ENCODE measurements at regions not wholly inside any gene's neighbourhood (a gene's known extent, or its start where the extent isn't known, plus 50 kb on each side); places are given as distances from the start of the nearest gene placed in this dataset.
"Not testable (repeated sequence)": the region's sequence is repeated elsewhere in the genome, so short reads cannot be mapped to it uniquely, and the experiment has no call there.

DNA sequence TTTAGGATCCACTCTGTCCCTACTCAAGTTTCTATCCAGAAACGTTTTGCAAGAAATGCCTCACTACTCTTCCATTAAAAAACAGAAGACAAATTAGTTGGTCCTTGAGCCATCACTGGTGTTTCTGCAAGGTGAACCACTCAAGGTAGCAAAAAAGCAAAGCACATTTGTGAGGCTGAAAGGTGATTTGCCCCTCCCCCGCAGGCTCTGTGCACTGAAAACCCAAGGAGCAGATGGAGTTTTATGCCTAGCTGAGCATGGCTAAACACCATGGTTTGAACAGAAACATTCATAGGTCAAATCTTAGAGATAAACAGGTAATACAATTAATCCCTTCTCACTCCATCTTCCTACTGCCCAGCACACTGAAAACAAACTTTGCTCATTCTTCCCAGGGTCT is 538.2 kb upstream of the CDH5 start:
- DNase-seq = no peak

DNA sequence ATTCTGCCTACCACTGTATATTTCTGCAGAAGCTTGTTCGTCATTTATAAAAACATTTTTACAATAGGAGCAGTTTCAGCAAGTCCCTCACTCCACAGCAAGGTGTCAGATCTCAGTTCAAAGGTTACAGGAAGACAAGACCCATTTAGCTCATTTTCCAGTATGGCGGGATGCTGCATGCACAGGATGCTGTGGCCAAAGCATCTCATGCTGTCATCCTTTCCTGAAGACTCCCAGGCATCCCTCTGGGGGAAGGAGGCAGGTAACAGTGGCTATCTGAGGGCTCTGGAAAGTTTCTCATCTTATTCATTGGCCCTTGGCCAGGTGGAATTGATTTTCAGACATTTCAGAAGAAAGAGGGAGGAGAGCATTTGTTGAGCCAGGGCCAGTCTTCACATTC is 539.3 kb upstream of the CDH5 start:
- no peak for DNase-seq

DNA sequence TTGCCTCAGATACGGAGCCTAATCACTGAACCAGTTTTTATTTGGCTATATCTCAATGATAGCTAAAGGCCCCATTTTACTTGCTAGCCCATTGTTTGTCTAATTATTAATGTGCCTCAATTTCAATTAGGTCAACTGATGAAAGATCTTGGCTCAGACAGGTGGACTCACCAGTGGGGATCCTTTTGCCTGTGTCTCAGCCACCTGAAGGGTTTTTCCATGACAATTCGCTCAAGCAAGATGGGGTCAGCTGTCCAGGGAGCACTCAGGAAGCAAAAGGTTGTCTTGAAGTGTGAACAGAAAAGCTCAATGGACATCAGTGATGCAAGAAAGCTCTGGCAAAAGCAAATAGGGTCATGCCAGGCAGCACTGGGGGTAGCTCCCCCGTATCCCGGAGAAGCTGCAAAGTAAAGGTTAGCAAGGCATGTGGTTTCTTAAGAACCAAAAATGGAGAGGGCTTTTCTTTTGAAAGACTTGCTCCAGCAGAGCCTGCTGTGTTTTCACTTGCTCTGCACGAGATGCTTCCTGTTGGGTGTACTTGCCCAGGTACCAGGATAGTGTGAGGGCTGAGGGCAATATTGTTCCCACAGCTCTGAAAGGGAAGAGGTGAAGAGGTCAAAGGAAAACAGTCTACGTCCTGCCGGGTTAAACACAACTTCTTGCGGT is 541.2 kb upstream of the CDH5 start:
- DNase-seq = no peak

DNA sequence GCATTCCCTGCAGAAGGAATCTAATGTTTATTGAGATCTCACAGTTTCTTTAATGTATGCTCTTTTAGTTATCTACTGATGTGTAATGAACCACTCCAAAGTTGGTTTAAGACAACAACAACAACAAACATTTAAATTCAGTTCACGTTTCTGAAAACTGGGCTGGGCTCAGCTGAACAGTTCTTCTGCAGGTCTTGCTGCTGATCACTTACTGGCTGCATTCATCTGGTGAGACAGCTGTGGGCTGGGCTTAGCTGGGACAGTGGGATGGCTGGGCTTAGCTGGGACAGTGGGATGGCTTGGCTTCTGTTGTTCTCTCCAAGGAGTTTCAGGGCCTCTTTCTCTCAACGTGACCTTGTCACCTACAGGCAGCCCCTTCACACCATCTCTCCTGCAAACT is 544.3 kb upstream of the CDH5 start:
- no peak for DNase-seq

DNA sequence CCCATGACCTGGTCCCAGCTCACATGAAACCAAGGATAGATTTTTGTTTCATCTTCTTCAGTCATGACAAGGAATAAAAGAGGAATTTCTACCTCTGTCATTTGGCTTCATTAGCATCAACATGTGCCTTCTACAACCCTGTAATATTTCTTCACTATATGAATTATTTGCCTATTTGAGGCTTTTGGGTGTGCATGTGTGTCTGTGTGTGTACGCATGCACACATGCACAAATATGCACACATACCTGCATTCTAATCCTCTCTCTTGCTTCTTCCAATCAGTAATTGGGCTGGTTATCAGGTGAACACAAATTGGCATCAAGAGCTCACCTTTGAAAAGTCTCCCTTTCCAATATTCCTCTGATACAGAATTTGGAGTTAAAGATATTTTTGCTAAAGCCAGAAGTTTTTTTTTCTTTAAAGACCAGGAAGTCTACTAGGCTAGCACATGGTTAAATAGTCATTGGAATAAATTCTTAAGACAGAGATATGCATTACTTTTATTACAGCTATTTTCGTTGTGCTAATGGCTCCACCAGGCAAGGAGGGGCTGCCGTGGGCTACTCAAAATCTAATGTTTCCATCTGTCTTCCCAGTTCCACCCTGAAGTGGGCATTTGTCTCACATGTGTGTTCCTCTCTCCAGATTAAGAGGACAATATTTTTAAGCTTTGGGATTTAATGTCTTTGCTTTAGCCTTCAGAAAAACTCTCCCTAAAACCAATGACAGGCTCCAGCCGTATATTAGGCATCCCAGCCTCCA is 547.2 kb upstream of the CDH5 start:
- DNase-seq = no peak

DNA sequence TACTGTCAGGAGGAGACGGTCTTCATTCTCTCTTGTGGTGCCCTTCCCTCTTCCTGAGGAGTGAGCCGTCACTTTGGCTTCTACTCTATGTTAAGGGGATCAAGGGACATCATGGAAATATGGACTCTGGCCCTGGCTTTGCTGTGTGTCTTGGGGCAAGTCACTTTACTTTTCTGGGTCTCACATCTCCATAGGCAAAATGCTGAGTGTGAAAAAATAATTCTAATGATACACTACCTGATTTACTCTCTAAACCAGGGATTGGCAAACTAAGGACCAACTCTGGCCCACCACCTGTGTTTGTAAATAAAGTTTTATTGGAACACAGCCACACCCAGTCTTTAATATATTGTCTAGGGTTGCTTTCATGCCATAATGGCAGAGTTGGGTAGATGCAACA is 548.7 kb upstream of the CDH5 start:
- no peak for DNase-seq

DNA sequence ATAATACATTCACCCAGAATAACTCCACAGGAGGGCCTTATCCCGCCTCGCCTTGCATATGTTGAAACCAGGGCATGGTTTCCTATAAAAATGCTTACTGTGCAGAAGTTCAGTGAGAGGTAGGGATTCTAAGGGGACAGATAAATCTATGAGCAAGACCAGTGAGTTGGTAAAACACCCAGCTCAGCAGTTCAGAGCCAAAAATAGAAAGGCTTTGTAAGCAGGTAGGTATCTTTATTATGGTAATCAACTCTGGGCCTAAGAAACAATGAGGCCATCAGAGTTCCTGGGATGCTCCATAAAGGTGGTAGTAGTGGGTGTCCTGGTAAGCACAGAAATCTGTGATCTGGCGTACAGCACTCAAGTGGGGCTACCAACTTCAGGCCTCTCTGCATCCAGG is 549.4 kb upstream of the CDH5 start:
- no peak for DNase-seq

DNA sequence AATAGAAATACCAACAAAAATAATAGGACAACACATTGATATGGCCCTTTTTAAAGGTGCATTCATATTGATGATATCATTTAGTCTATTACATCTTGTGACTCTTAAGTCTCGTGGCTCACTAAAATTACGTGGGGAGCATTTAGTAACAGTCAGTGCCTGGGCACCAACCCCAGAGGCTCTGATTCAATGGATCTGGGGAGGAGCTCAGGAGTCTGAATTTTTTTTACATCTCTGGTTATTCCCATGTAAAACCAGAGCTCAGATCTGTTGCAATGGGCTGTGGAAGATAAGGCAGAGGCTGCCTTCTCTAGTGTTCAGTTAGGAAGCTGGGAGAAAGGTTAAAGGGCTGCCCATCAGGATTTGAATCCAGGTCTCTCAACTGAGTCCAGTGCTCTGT is 549.9 kb upstream of the CDH5 start:
- DNase-seq = no peak

DNA sequence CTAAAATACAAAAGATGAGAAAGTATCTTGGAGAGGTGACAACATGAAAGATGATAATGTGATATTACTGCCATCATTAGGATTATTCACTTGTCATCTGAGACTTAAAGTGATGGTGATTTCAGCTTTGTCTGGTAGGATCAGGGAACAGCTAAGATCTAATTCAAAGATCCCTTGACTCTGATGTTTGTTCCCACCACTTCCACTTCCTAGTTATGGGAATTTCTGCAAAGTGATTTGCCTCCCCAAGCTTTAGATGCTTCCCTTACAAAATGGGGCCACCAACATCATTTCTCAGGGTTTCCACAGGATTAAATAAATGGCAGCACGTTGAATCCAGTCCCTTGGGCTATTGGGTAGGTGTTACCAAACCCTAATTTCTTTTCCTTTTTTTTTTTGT is 550.8 kb upstream of the CDH5 start:
- DNase-seq = no peak

DNA sequence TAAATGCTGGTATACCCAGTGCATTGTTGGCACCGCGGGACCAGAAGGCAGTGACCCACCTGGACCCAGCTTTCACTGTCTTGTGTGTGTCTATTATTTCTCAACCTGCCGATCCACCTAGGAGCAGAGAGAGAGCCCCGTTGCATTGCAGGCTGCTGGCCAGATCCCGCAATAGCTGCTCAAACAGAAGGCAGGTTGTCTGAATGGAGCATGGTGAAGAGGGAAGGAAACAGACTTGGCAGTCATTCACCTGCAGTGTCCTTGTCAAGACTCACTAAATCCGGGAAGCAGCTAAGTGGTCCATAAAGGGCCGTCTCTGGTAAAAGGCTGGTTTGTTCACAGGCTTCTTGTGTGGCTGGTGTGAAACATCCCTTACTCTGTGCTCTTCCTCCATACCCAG is 552.6 kb upstream of the CDH5 start:
- DNase-seq = not testable (repeated sequence)

DNA sequence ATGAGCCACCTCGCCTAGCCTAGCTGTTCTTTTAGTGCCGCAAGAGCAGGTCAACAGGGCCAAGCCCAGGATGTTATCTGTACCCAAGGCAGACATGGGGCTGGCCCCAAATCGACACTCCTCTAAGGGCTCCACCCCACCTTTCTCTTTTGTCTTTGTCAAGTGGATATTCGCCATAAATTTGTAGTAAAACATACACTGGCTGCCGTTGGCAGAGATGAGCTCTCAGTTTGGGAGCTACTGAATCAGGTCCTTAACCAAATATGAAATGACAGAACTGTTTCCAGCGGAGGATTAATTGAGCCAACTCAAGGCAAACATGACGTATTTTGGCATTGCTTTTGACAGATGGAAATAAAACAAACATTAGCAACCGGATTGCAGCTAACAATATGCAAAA is 556.9 kb upstream of the CDH5 start:
- DNase-seq = no peak

DNA sequence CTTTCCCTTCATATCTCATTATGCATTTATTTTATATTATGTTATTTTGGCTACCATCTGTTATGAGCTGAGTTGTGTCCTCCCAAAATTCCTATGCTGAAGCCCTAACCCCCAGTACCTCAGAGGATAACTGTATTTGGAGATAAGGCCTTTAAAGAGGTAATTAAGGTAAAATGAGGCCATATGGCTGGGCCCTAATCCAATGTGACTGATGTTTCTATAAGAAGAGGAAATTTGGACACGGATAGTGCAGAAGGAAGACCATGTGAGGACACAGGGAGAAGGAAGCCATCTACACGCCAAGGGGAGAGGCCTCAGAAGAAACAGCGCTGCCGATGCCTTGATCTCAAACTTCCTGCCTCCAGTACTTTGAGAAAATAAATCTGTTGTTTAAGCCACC is 557.7 kb upstream of the CDH5 start:
- no peak for DNase-seq

DNA sequence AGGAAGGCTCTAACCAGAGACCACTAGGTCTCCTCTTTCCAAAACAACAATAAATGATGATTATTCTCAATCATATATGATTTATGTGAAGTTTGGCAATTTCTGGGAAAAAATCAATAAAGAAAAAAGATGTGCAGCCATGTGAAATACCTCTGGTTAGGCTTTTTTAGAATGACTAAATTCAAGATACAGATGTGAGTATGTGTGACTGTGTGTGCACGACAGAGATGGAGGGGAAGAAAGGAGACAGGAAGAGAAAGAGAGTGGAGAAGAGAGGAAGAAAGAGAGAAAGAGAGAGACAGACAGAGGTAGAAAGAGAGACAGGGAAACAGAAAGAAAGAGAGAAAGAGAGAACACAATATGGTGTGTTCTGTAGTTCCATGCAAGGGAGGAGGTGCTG is 558.6 kb upstream of the CDH5 start:
- DNase-seq = no peak

DNA sequence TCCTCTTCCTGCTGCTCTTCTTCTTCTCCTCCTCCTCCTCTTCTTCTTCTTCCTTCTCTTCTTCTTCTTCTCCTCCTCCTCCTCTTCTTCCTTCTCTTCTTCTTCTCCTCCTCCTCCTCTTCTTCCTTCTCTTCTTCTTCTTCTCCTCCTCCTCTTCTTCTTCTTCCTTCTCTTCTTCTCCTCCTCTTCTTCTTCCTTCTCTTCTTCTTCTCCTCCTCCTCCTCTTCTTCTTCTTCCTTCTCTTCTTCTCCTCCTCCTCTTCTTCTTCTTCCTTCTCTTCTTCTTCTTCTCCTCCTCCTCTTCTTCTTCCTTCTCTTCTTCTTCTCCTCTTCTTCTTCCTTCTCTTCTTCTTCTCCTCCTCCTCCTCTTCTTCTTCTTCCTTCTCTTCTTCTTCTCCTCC is 560.8 kb upstream of the CDH5 start:
- DNase-seq = not testable (repeated sequence)

DNA sequence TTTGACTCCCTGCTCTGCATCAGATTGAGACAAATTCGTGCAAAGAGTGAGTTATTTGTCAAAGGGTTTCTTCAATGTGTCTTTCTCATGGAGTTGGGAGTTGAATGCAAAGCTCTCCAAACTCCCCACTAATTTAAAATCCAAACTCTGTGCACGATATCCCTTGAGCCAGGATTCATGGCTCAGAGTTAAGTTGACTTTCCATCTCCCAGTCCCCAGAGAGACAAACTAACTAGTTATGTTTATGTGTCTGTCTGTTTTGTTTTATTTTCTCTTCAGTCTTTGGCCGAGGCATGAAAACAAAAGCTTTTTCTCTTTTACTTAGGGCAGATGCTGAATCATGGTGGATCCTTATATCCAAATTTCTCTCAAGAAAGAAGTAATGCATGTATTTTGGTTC is 570.0 kb upstream of the CDH5 start:
- DNase-seq = no peak

DNA sequence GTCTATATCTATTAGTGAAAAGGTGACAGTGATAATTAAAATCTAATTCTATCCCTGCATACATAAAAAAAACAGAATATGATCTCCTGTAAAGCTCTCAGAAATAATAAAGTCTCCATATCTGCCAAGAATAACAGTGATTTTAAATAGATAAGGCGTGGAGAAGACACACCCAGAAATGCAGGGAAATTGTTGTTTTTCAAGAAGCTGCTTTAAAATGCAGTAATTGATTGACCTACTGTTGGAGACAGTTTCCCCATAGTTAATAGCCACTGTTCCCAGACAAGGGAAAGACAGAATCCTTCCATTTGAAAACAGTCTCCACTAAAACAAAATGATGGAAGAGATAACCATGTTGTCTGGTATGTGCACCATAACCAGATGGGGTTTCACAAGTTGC is 571.5 kb upstream of the CDH5 start:
- DNase-seq = no peak

DNA sequence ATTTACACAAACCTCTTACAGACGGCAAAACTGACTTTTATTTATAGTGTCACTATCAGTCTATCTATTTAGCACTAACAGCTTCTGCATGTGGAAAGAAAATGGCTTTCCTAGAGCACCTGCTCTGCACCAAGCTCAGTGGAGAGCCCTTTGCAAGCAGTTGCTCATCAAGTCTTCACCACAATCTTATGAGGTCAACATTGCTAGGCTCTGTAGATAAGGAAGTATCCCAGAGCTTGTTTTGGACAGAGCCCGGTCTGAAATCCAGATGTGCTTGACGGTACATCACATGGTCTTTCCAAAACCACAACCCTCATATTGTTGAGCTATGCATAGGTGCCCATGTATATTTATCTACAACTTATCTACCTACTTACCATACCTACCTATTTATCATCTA is 572.7 kb upstream of the CDH5 start:
- no peak for DNase-seq

DNA sequence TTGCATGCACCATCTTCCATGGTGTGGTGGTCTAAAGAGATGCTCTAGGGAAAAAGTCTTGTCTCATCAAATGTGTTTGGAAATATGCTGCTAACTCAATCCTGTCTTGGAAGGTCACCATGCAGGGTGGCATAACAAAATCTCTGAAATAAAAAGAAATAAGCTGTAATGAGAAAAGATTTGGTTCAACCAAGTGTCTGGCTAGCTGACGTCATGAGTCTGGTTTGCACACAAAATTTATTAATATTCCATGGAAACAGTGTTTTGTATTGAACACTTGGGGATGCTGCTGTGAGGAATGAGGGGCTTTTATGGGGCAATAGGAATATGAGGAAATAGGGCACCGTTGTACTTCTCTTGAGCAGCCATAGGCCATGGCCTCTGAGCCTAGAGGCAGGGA is 575.7 kb upstream of the CDH5 start:
- DNase-seq = no peak

DNA sequence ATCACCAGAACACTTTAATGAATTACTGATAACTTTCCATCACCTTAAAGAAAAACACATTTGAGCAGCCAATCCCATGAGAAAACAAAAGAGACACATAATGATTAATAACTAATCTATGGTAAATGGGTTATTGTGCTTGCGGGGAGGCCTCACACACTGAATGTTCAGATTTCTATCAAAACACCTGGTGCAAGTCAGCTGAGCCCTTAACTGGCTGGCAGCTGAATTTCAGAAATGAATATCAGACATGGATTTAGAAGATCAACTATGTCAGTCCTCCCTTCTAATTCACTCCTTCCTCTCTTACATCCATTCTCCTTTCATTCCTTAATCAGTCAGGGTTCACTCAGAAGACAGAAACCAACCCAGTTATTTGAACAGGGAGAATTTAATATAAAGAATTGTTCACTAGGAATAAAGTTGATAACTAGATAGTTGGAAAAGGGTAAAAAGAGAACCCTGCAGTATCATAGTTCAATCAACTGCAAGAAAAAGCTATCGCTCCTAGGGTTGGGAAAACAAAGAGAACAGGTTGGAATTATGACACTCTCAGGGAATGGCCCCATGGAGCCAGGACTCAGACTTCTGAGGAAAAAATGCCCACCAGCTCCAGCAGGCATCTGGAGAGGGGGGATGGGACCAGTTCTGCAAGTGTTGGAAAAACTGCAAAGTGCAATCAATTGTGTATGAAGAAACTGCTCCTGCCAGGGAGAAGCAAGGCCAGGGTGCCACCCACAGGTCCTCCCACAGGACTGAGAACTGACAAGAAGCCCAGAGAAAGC is 577.1 kb upstream of the CDH5 start:
- DNase-seq = no peak

DNA sequence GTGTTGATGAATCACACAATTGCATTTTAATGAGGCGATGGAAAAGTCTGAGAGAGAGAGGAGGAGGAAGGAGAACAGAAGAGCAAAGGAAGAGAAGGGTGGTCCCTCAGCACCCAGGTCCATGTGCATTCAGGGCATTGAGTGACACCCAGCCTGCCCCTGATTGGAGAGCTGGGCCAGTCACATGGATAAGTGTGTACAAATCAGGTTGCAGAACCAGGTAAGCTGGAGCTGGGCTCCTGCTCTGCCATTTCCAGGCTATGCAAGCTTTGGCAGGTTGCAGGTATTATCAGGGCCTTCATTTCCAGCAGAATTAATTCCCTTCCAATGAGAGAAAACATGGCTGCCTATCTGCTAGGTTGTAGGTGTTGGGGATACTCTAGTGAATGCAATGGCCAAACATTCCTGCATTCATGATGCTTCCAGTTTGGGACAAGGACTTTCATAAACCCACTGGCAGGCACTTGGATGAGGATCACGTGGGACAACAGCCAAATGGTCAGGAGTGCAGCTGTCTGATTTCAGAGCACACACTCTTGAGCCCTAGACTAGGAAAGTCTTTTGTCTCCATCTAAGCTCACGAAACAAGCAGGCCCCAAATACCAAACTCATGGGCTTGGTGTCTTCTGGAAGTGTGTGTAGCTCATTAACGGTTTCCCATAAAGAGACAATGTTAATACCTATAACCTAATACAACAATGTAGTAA is 577.9 kb upstream of the CDH5 start:
- no peak for DNase-seq

DNA sequence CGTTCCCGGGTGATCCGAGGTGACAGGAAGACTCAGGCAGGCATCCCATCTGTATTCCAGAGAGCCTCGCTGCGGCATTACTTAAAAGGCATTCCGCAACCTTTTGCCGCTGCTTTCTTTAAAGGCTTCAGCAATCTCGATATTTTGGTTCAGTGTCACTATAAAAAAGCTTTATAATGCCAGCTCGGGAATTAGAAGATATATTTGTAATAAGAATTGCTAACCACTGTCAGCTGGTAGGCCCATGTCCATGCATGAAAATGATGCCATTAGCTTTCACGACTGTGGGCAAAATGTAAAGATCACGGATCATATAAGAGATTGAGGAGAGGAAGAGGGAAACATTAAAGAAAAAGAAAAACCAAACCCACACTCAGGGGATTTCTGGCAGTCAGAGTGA is 578.6 kb upstream of the CDH5 start:
- DNase-seq = no peak

DNA sequence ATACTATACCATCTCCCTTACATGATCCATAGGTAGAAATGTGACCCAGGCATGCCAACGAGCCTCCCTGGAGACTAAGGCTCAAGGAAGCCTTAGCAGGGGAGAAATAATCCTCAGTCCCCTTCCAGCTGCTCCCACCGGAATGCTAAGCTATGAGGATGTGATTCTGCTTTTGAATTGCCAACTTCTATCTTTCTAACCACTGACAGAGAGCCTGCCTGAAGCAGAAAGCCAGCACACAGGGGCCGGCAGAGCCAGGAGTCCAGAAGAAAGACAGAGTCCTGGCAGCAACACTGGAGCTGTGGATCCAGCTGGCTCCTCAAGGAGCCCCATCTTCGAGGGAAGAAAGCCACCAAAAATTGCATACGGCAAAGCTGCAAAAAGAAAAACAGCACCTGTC is 579.6 kb upstream of the CDH5 start:
- no peak for DNase-seq

DNA sequence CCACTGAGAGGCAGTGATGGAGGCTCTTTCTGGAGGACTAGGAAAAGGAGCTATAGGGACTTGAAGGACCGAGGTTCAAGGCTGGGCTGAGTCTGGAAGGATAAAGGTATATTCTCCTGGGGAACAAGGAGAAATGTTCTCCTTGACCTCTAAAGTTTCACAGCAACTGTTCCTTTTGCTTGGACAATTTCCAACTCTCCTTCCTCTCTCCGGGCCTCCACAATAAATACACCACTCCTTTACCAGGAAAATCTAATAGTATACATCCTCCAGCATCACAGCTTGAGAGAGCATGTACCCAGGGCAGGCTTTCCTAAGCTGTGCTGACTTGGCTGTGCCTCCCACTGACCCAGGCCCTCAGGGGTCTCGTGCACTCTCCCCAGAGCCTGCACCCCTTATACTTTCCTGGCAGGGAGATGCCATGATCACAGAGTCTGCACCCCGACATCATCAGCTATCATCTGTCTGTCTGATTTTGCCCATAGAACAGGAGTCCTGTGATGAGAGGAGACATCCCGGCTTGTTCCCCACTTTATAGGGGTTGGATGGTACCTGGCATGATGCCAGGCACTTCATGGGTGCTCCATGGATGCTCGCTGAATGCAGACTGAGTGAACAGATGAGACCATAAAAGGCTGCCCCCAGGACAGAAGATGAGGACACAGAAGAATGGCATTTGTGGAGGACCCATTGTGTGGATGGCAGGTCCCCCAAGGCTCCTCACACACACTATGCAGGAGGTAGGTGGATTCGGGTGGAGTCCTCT is 582.6 kb upstream of the CDH5 start:
- DNase-seq = no peak

Measured in amniotic stem cell (primary cell).